ENCODE measurements at regions not wholly inside any gene's neighbourhood (a gene's known extent, or its start where the extent isn't known, plus 50 kb on each side); places are given as distances from the start of the nearest gene placed in this dataset.

GRCh38 chr2:136482006-136482405 is 283.3 kb upstream of the THSD7B start:
- Mint-ChIP-seq H3K4me1 (ENCODE audit: low read depth) (no peaks in the 10 kb centered on the region), H3K27me3 (no peaks in the 10 kb centered on the region), H3K36me3 (ENCODE audit: insufficient read depth) (no peaks in the 10 kb centered on the region), H3K27ac (no peak overlapping the region), H3K9me3 (ENCODE audit: low read depth) (peaks cover 8% of the 10 kb centered on the region), H3K4me3 (ENCODE audit: low read depth) (no peak overlapping the region)
- DNase-seq (ENCODE audit: low spot score, unreplicated experiment), result no peak
- no peak for TF ChIP-seq CTCF (IDR thresholded peaks at IDR 0.05; ENCODE audit: unreplicated experiment)

- no peak overlapping the region for H3K27ac Mint-ChIP-seq
- no peak for DNase-seq (ENCODE audit: low spot score, unreplicated experiment)
- no peaks in the 10 kb centered on the region for H3K36me3 Mint-ChIP-seq (ENCODE audit: insufficient read depth)
- TF ChIP-seq CTCF (IDR thresholded peaks at IDR 0.05; ENCODE audit: unreplicated experiment), result no peak
- H3K27me3 Mint-ChIP-seq, result no peaks in the 10 kb centered on the region
- no peak overlapping the region for H3K4me3 Mint-ChIP-seq (ENCODE audit: low read depth)
- no peaks in the 10 kb centered on the region for H3K4me1 Mint-ChIP-seq (ENCODE audit: low read depth)
- H3K9me3 Mint-ChIP-seq (ENCODE audit: low read depth), result peaks cover 8% of the 10 kb centered on the region
Measured at GRCh38 chr2:136479696-136480095, 285.6 kb upstream of the THSD7B start.

GRCh38 chr2:136468799-136469369 is 296.5 kb upstream of the THSD7B start:
- DNase-seq (ENCODE audit: low spot score, unreplicated experiment), result no peak
- H3K9me3 Mint-ChIP-seq (ENCODE audit: low read depth), result peaks cover 16% of the 10 kb centered on the region
- no peaks in the 10 kb centered on the region for H3K27me3 Mint-ChIP-seq
- TF ChIP-seq CTCF (IDR thresholded peaks at IDR 0.05; ENCODE audit: unreplicated experiment), result no peak
- H3K27ac Mint-ChIP-seq, result no peak overlapping the region
- no peak overlapping the region for H3K4me3 Mint-ChIP-seq (ENCODE audit: low read depth)
- no peaks in the 10 kb centered on the region for H3K36me3 Mint-ChIP-seq (ENCODE audit: insufficient read depth)
- no peaks in the 10 kb centered on the region for H3K4me1 Mint-ChIP-seq (ENCODE audit: low read depth)

- Mint-ChIP-seq H3K4me3 (ENCODE audit: low read depth) (no peak overlapping the region), H3K36me3 (ENCODE audit: insufficient read depth) (no peaks in the 10 kb centered on the region), H3K4me1 (ENCODE audit: low read depth) (no peaks in the 10 kb centered on the region), H3K27ac (no peak overlapping the region), H3K27me3 (peaks cover 11% of the 10 kb centered on the region), H3K9me3 (ENCODE audit: low read depth) (no peaks in the 10 kb centered on the region)
- DNase-seq (ENCODE audit: low spot score, unreplicated experiment), result no peak
- TF ChIP-seq CTCF (IDR thresholded peaks at IDR 0.05; ENCODE audit: unreplicated experiment), result no peak
Measured at GRCh38 chr2:136452528-136452927, 312.8 kb upstream of the THSD7B start.

GRCh38 chr2:136448986-136449780 is 316.2 kb upstream of the THSD7B start:
- DNase-seq (ENCODE audit: low spot score, unreplicated experiment), result no peak
- no peaks in the 10 kb centered on the region for H3K36me3 Mint-ChIP-seq (ENCODE audit: insufficient read depth)
- H3K9me3 Mint-ChIP-seq (ENCODE audit: low read depth), result no peaks in the 10 kb centered on the region
- no peak overlapping the region for H3K4me3 Mint-ChIP-seq (ENCODE audit: low read depth)
- TF ChIP-seq CTCF (IDR thresholded peaks at IDR 0.05; ENCODE audit: unreplicated experiment), result no peak
- H3K27ac Mint-ChIP-seq, result no peak overlapping the region
- peaks cover under 1% of the 10 kb centered on the region for H3K4me1 Mint-ChIP-seq (ENCODE audit: low read depth)
- peaks cover 2% of the 10 kb centered on the region for H3K27me3 Mint-ChIP-seq
